ENCODE measurements at regions not wholly inside any gene's neighbourhood (a gene's known extent, or its start where the extent isn't known, plus 50 kb on each side); places are given as distances from the start of the nearest gene placed in this dataset.

- TF ChIP-seq CTCF (IDR thresholded peaks at IDR 0.05) (no peak), POLR2A (IDR thresholded peaks at IDR 0.05) (no peak)
Measured at GRCh38 chr5:82753374-82753773, 323.8 kb downstream of the TMEM167A start.
